ENCODE measurements at regions not wholly inside any gene's neighbourhood (a gene's known extent, or its start where the extent isn't known, plus 50 kb on each side); places are given as distances from the start of the nearest gene placed in this dataset.

GRCh38 chr1:191886977-191887376 lies 271.3 kb upstream of the RGS18 start:
- ATAC-seq, result no peak
- no peak for DNase-seq
- Mint-ChIP-seq H3K27me3 (no peaks in the 10 kb centered on the region), H3K4me1 (no peaks in the 10 kb centered on the region), H3K4me3 (no peak overlapping the region), H3K36me3 (no peaks in the 10 kb centered on the region), H3K9me3 (peaks cover 0 to 12% (median 0%) of the 10 kb centered on the region in 9 donors), H3K27ac (no peak overlapping the region)
- POLR2A ChIA-PET, result no interaction called here

DNA sequence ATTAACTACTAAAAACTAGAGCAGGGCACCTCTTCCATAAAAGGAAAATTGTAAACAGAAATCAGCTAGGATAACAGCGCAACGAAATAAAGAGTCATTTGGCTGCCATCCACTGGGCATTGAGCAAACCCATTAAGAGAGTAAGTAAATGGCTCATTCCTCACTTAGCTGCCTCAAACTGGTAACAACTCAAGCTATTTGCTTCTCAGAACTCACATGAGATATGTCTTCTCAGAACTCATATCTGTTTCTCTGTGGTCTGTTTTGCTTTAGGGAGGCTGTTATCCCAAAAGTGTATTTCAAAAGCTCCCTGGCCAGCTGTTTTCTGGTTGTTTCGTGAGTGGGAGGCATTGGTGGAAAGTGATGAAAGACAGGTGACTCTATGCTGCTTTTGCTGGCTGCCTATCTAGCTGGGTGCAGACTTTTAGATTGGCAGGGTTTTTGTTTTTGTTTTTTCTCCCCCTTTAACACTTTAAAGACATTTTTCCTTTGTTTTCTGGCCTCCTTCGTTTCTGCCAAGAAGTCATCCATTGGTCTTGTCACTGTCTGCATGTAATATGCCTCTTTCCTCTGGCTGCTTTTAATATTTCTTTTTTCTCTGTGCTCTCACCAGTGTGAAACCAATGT lies 269.2 kb upstream of the RGS18 start:
- no peaks in the 10 kb centered on the region for H3K27me3 Mint-ChIP-seq
- no peak for ATAC-seq

GRCh38 chr1:191889623-191890003 lies 268.6 kb upstream of the RGS18 start:
- no peak overlapping the region for H3K27ac Mint-ChIP-seq
- ATAC-seq (no peak), DNase-seq (no peak)
- no peaks in the 10 kb centered on the region for H3K27me3 Mint-ChIP-seq
- H3K9me3 Mint-ChIP-seq, result peaks cover 0 to 12% (median 0%) of the 10 kb centered on the region in 9 donors
- H3K36me3 Mint-ChIP-seq, result no peaks in the 10 kb centered on the region
- POLR2A ChIA-PET, result no interaction called here
- no peak overlapping the region for H3K4me3 Mint-ChIP-seq
- H3K4me1 Mint-ChIP-seq, result no peaks in the 10 kb centered on the region

More for the DNA sequence above, 269.2 kb upstream of the RGS18 start:
- Mint-ChIP-seq H3K27ac (no peak overlapping the region), H3K4me1 (no peaks in the 10 kb centered on the region), H3K4me3 (no peak overlapping the region), H3K9me3 (peaks cover 0 to 12% (median 0%) of the 10 kb centered on the region in 9 donors), H3K36me3 (no peaks in the 10 kb centered on the region)
- DNase-seq, result no peak
- POLR2A ChIA-PET, result no interaction called here

GRCh38 chr1:191890433-191891088 lies 267.7 kb upstream of the RGS18 start:
- POLR2A ChIA-PET, result no interaction called here
- Mint-ChIP-seq H3K27ac (no peak overlapping the region), H3K4me1 (no peaks in the 10 kb centered on the region), H3K36me3 (no peaks in the 10 kb centered on the region), H3K9me3 (peaks cover 0 to 12% (median 2%) of the 10 kb centered on the region in 9 donors), H3K27me3 (no peaks in the 10 kb centered on the region), H3K4me3 (no peak overlapping the region)
- ATAC-seq (no peak), DNase-seq (no peak)

DNA sequence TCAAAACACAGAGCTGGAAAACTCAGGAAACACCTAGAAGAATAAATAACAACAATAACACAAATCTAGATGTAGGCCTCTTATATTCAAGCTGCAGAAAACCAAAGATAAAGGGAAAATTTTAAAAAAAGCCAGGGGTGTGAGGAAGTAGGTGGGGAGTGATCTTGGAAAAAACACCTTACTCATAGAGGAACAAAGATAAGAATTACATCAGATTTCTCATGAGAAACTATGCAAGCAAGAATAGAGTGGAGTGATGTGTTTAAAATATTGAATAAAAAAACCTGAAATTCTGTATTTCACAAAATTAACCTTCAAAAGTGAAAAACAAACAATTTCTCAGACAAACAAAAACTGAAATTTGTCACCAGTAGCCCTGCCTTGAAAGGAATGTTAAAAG lies 265.5 kb upstream of the RGS18 start:
- Mint-ChIP-seq H3K9me3 (peaks cover 0 to 12% (median 2%) of the 10 kb centered on the region in 9 donors), H3K27ac (no peak overlapping the region), H3K4me1 (no peaks in the 10 kb centered on the region), H3K4me3 (no peak overlapping the region), H3K27me3 (no peaks in the 10 kb centered on the region), H3K36me3 (no peaks in the 10 kb centered on the region)
- POLR2A ChIA-PET, result no interaction called here
- ATAC-seq, result no peak
- no peak for DNase-seq

- Mint-ChIP-seq H3K27me3 (no peaks in the 10 kb centered on the region), H3K27ac (no peak overlapping the region), H3K4me3 (no peak overlapping the region), H3K36me3 (no peaks in the 10 kb centered on the region), H3K4me1 (no peaks in the 10 kb centered on the region), H3K9me3 (peaks cover 0 to 11% (median 2%) of the 10 kb centered on the region in 9 donors)
- no peak for DNase-seq
- ATAC-seq, result no peak
- POLR2A ChIA-PET, result no interaction called here
Observed at GRCh38 chr1:191895049-191895448, 263.2 kb upstream of the RGS18 start.

DNA sequence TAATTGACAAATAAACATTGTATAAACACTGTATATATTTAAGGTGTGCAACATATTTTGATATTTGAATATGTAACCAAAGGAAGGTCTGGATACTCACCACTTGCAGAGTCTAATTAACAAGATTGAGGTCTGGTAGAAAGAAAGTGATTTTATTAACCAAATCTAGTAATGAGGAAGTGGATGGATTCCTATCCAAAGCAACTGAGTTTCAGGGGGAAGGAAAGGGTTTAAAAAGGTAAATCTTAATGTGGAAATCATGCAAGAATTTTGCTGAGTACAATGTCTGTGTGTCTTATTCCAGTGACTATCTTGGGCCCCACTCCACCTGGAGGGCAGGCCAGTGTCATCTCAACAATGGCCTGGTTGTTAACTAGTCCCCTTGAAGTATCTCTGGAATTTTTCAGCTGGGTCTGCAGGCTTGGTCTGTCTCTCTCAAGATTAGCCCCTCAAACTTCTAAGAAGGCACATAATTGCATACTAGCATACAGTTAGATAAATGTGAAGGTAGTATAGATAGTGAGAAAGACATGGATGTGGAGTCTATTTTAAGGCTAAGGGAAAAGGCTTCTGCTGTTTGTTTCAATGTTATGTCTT lies 262.7 kb upstream of the RGS18 start:
- DNase-seq (no peak), ATAC-seq (no peak)
- POLR2A ChIA-PET, result no interaction called here
- Mint-ChIP-seq H3K27me3 (no peaks in the 10 kb centered on the region), H3K27ac (no peak overlapping the region), H3K9me3 (peaks cover 0 to 11% (median 2%) of the 10 kb centered on the region in 9 donors), H3K4me1 (no peaks in the 10 kb centered on the region), H3K36me3 (no peaks in the 10 kb centered on the region), H3K4me3 (no peak overlapping the region)

GRCh38 chr1:191897134-191897533 lies 261.1 kb upstream of the RGS18 start:
- H3K4me3 Mint-ChIP-seq, result no peak overlapping the region
- POLR2A ChIA-PET, result no interaction called here
- no peak overlapping the region for H3K27ac Mint-ChIP-seq
- H3K9me3 Mint-ChIP-seq, result peaks cover 0 to 11% (median 2%) of the 10 kb centered on the region in 9 donors
- H3K27me3 Mint-ChIP-seq, result no peaks in the 10 kb centered on the region
- no peaks in the 10 kb centered on the region for H3K36me3 Mint-ChIP-seq
- ATAC-seq (no peak), DNase-seq (no peak)
- H3K4me1 Mint-ChIP-seq, result no peaks in the 10 kb centered on the region

- H3K4me1 Mint-ChIP-seq, result no peaks in the 10 kb centered on the region
- H3K27me3 Mint-ChIP-seq, result no peaks in the 10 kb centered on the region
- no peak for DNase-seq
- no peak for ATAC-seq
- H3K27ac Mint-ChIP-seq, result no peak overlapping the region
- peaks cover 0 to 2% (median 0%) of the 10 kb centered on the region in 9 donors for H3K9me3 Mint-ChIP-seq
- H3K36me3 Mint-ChIP-seq, result no peaks in the 10 kb centered on the region
- H3K4me3 Mint-ChIP-seq, result no peak overlapping the region
- POLR2A ChIA-PET, result no interaction called here
Observed at GRCh38 chr1:191901651-191902050, 256.6 kb upstream of the RGS18 start.

DNA sequence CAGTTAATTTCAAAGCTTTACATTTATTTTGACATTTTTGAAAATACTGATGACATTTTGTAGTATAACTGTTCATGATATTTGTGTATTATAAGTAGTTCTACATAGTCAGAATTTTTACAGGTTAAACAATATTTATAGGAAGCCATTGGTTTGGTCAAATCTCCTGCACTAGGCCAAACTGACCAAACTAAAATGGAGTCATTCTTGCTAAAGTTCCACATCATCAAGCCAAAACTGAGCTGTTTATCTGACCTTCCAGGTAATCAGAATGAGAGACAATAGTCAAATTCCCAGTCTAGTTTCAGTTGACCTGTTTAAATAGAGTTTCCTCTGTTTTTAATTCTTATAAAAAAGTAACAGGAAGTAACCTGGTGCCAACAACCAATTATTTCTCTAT lies 253.3 kb upstream of the RGS18 start:
- POLR2A ChIA-PET, result no interaction called here
- Mint-ChIP-seq H3K27ac (no peak overlapping the region), H3K36me3 (no peaks in the 10 kb centered on the region), H3K27me3 (no peaks in the 10 kb centered on the region), H3K4me3 (no peak overlapping the region), H3K4me1 (no peaks in the 10 kb centered on the region), H3K9me3 (peaks cover 0 to 14% (median 2%) of the 10 kb centered on the region in 9 donors)
- DNase-seq (no peak), ATAC-seq (no peak)

GRCh38 chr1:191905781-191906180 lies 252.5 kb upstream of the RGS18 start:
- no peak for DNase-seq
- no peaks in the 10 kb centered on the region for H3K27me3 Mint-ChIP-seq
- no peaks in the 10 kb centered on the region for H3K36me3 Mint-ChIP-seq
- ATAC-seq, result no peak
- peaks cover 0 to 14% (median 6%) of the 10 kb centered on the region in 9 donors for H3K9me3 Mint-ChIP-seq
- no peaks in the 10 kb centered on the region for H3K4me1 Mint-ChIP-seq
- POLR2A ChIA-PET, result no interaction called here
- H3K4me3 Mint-ChIP-seq, result no peak overlapping the region
- no peak overlapping the region for H3K27ac Mint-ChIP-seq

DNA sequence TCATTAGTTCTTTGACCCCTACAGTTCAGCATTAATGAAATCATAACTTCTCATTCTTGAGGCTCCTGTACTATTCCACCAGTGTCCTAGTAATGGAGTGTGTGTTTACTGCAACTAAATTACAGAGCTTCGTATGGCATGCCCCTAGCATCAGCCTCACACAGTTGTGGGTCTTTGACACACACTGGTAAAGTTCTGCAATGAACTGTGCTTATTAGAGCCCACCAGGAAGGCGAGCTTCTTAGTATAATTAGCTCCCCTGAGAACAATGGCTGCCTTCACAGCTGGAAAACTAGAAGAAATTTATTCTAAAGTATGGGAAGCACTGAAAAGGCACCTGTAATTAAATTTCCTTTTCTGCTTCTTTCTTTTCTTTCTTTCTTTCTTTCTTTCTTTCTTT lies 251.1 kb upstream of the RGS18 start:
- Mint-ChIP-seq H3K27me3 (no peaks in the 10 kb centered on the region), H3K27ac (no peak overlapping the region), H3K36me3 (no peaks in the 10 kb centered on the region), H3K9me3 (peaks cover 0 to 23% (median 8%) of the 10 kb centered on the region in 9 donors), H3K4me1 (no peaks in the 10 kb centered on the region), H3K4me3 (no peak overlapping the region)
- POLR2A ChIA-PET, result no interaction called here
- no peak for DNase-seq
- no peak for ATAC-seq

- Mint-ChIP-seq H3K27ac (no peak overlapping the region), H3K4me1 (no peaks in the 10 kb centered on the region), H3K36me3 (no peaks in the 10 kb centered on the region), H3K9me3 (peaks cover 0 to 23% (median 8%) of the 10 kb centered on the region in 9 donors), H3K4me3 (no peak overlapping the region), H3K27me3 (no peaks in the 10 kb centered on the region)
- ATAC-seq (no peak), DNase-seq (no peak)
- POLR2A ChIA-PET, result no interaction called here
Observed at GRCh38 chr1:191910245-191910644, 248.0 kb upstream of the RGS18 start.

DNA sequence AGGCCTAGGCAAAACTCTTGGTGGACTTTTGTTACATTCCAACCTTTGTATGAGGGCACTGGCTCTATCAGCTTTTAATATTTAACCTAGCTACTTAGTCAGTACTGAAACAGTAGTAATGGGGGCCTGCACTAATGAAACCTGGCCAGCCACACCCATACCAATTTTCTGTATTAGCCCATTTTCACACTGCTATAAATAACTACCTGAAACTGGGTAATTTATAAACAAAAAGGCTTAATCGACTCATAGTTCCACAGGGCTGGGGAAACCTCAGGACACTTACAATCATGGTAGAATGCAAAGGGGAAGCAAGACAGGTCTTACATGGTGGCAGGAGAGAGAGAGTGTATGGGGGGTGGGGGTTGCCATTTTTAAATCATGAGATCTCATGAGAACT lies 245.7 kb upstream of the RGS18 start:
- no peak for ATAC-seq

More for the DNA sequence above, 245.7 kb upstream of the RGS18 start:
- no peak for DNase-seq
- no peaks in the 10 kb centered on the region for H3K27me3 Mint-ChIP-seq
- no peak overlapping the region for H3K27ac Mint-ChIP-seq
- no peaks in the 10 kb centered on the region for H3K4me1 Mint-ChIP-seq
- POLR2A ChIA-PET, result no interaction called here
- H3K9me3 Mint-ChIP-seq, result peaks cover 0 to 23% (median 8%) of the 10 kb centered on the region in 9 donors
- H3K4me3 Mint-ChIP-seq, result no peak overlapping the region
- no peaks in the 10 kb centered on the region for H3K36me3 Mint-ChIP-seq
